Thyroid gland (tissue), 4 donors: ENCODE measurements at regions not wholly inside any gene's neighbourhood (a gene's known extent, or its start where the extent isn't known, plus 50 kb on each side); places are given as distances from the start of the nearest gene placed in this dataset.

ENCODE experiments used
- DNase-seq, 2 donors: peaks; one replicate each; pipeline ENCODE4 v3.0.0-alpha.2; 2019
- H3K27ac ChIP-seq, 3 donors: fragments of 200-600 bp; sonication (generic); 1 replicate in 2 of 3; 2 replicates in 1 of 3; pipeline ENCODE4 v1.5.1; 2016 to 2019; ENCODE audit warnings: mild to moderate bottlenecking in 1 of 3, moderate library complexity in 1 of 3
- H3K27me3 ChIP-seq: fragments of 200-600 bp; sonication (generic); one replicate; pipeline ENCODE4 v1.5.1; 2019
- H3K36me3 ChIP-seq, 2 donors: fragments of 200-600 bp; sonication (generic); one replicate each; pipeline ENCODE4 v1.5.1; 2016 to 2019
- H3K4me1 ChIP-seq, 2 donors: fragments of 200-600 bp; sonication (generic); one replicate each; pipeline ENCODE4 v1.5.1; 2017 to 2019
- H3K4me3 ChIP-seq, 3 donors: fragments of 200-600 bp; sonication (generic); replicated peaks in 1 of 3; 1 replicate in 2 of 3; 2 replicates in 1 of 3; pipeline ENCODE4 v1.5.1; 2016; ENCODE audit warnings: mild to moderate bottlenecking in 1 of 3
- H3K9me3 ChIP-seq: fragments of 200-600 bp; sonication (generic); one replicate; pipeline ENCODE4 v1.5.1; 2017
- CTCF ChIP-seq, 6 experiments: fragments of 200-600 bp in 3 of 6; fragments of 450-650 bp in 3 of 6; sonication (generic) in 3 of 6; IDR thresholded peaks; one replicate each; pipeline ENCODE4 v1.5.1; 2016 to 2019; ENCODE audit warnings: antibody characterized with exemption in 6 of 6, mild to moderate bottlenecking in 2 of 6, inconsistent platforms in 1 of 6, moderate library complexity in 1 of 6
- POLR2A ChIP-seq, 2 donors: fragments of 450-650 bp; IDR thresholded peaks; one replicate each; pipeline ENCODE4 v1.6.1; 2017; ENCODE audit warnings: antibody characterized with exemption in 2 of 2, mild to moderate bottlenecking in 2 of 2, moderate library complexity in 1 of 2
- WGBS, 2 donors: methylation state at CpG; one replicate each; pipeline ENCODE4 v1.1.5; 2017; 5-methylcytosine and 5-hydroxymethylcytosine counted together
- intact Hi-C: fragments of 100-400 bp; cut with DNase I; formaldehyde crosslinking; loops from one replicate; pipeline ENCODE4 v1.15.1; 2023

- H3K27me3 ChIP-seq: no peaks in the 10 kb centered on the region
- H3K9me3 ChIP-seq: no peaks in the 10 kb centered on the region
- no peak overlapping the region for H3K27ac ChIP-seq
- DNase-seq: no peak
- TF ChIP-seq POLR2A (IDR thresholded peaks at IDR 0.05) (no peak), CTCF (IDR thresholded peaks at IDR 0.05) (no peak)
- H3K36me3 ChIP-seq: no peaks in the 10 kb centered on the region
- H3K4me1 ChIP-seq: peaks cover 4 to 21% of the 10 kb centered on the region in 2 donors
- intact Hi-C loops: no loop called here
- 89 to 93% methylated on average over 4 of the region's 4 CpGs for WGBS, 2 donors
- H3K4me3 ChIP-seq: no peak overlapping the region
Measured at GRCh38 chr9:108662956-108663355, 192.8 kb downstream of the ACTL7B start.

GRCh38 chr9:108662091-108662875 is 193.5 kb downstream of the ACTL7B start:
- H3K36me3 ChIP-seq: no peaks in the 10 kb centered on the region
- H3K9me3 ChIP-seq: no peaks in the 10 kb centered on the region
- 87 to 94% methylated on average over 5 to 6 of the region's 6 CpGs for WGBS, 2 donors
- H3K4me3 ChIP-seq: no peak overlapping the region
- H3K4me1 ChIP-seq: peaks cover 4 to 21% of the 10 kb centered on the region in 2 donors
- no peak overlapping the region for H3K27ac ChIP-seq
- H3K27me3 ChIP-seq: no peaks in the 10 kb centered on the region
- TF ChIP-seq CTCF (IDR thresholded peaks at IDR 0.05) (no peak), POLR2A (IDR thresholded peaks at IDR 0.05) (no peak)
- DNase-seq: no peak
- intact Hi-C loops: no loop called here

GRCh38 chr9:108656566-108656965 is 199.2 kb downstream of the ACTL7B start:
- no peak for TF ChIP-seq CTCF (IDR thresholded peaks at IDR 0.05)
- TF ChIP-seq POLR2A (IDR thresholded peaks at IDR 0.05): no peak
- Histone ChIP-seq H3K4me3 (no peak overlapping the region), H3K36me3 (no peaks in the 10 kb centered on the region), H3K9me3 (no peaks in the 10 kb centered on the region), H3K4me1 (no peaks in the 10 kb centered on the region), H3K27me3 (no peaks in the 10 kb centered on the region), H3K27ac (no peak overlapping the region)
- intact Hi-C loops: no loop called here
- DNase-seq: no peak
- 77 to 82% methylated on average over 5 of the region's 5 CpGs for WGBS, 2 donors

DNA sequence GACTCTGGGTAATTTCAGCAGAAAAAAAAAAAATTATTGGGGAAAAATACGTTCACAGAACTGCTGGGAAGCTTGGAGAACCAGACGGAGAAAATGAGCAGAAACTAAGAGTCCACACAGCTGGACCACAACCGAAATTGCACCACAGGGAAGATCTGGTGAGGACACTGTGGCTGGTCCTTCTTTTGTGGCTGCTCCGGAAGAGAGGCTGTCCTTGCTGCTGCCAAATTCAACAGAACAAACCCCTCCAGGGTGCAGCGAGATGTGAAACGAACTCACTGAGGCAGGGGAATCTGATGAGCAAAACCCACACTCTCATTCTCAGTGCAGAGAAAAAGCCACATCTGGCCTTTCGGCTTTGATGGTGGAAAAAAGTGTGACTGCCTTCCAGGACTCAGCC is 200.0 kb downstream of the ACTL7B start:
- Histone ChIP-seq H3K36me3 (no peaks in the 10 kb centered on the region), H3K27ac (no peak overlapping the region), H3K9me3 (no peaks in the 10 kb centered on the region), H3K4me1 (no peaks in the 10 kb centered on the region), H3K4me3 (no peak overlapping the region), H3K27me3 (no peaks in the 10 kb centered on the region)
- peak; percentile 31 to 57 for DNase-seq
- 24 to 37% methylated on average over 7 of the region's 7 CpGs for WGBS, 2 donors
- intact Hi-C loops: no loop called here
- TF ChIP-seq POLR2A (IDR thresholded peaks at IDR 0.05) (no peak), CTCF (IDR thresholded peaks at IDR 0.05) (no peak)

DNA sequence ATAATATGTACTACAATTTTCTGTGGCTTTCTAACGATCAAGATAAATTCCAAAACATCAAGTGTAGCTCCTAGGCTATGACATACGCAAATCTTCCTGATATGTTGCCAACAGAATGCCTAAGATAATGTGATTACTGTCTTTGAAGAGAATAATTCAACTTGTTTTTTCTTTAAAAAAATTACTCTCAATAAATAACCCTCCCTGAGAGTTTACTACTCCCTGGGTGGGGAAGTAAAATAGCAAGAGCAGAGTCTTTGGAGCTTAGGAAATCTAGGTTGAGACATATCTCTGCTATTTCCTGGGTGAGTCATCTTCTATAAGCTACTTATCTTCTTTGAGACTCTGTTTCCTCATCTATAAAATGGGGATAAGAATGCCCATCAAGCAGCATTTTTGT is 201.2 kb downstream of the ACTL7B start:
- TF ChIP-seq POLR2A (IDR thresholded peaks at IDR 0.05) (no peak), CTCF (IDR thresholded peaks at IDR 0.05) (no peak)
- intact Hi-C loops: no loop called here
- no peaks in the 10 kb centered on the region for H3K4me1 ChIP-seq
- no peak overlapping the region for H3K27ac ChIP-seq
- WGBS, 2 donors: 74 to 92% methylated on average over 2 of the region's 2 CpGs
- H3K4me3 ChIP-seq: no peak overlapping the region
- H3K36me3 ChIP-seq: no peaks in the 10 kb centered on the region
- DNase-seq: no peak
- H3K27me3 ChIP-seq: no peaks in the 10 kb centered on the region
- no peaks in the 10 kb centered on the region for H3K9me3 ChIP-seq
